ENCODE measurements at regions not wholly inside any gene's neighbourhood (a gene's known extent, or its start where the extent isn't known, plus 50 kb on each side); places are given as distances from the start of the nearest gene placed in this dataset.

GRCh38 chr1:57966751-57967406 lies 543.0 kb upstream of the DAB1 start:
- no peaks in the 10 kb centered on the region for H3K27me3 Mint-ChIP-seq
- no peaks in the 10 kb centered on the region for H3K4me1 Mint-ChIP-seq (ENCODE audit: low read depth)
- H3K36me3 Mint-ChIP-seq (ENCODE audit: low read depth) = no peaks in the 10 kb centered on the region
- no peak overlapping the region for H3K27ac Mint-ChIP-seq
- no peak overlapping the region for H3K4me3 Mint-ChIP-seq
- H3K9me3 Mint-ChIP-seq = peaks cover 3% of the 10 kb centered on the region

- Mint-ChIP-seq H3K4me1 (ENCODE audit: low read depth) (no peaks in the 10 kb centered on the region), H3K4me3 (no peak overlapping the region), H3K9me3 (peaks cover 3% of the 10 kb centered on the region), H3K36me3 (ENCODE audit: low read depth) (no peaks in the 10 kb centered on the region), H3K27me3 (no peaks in the 10 kb centered on the region), H3K27ac (no peak overlapping the region)
These were observed 542.5 kb upstream of the DAB1 start for GRCh38 chr1:57966340-57966739.

GRCh38 chr1:57963581-57963980 lies 539.7 kb upstream of the DAB1 start:
- no peak overlapping the region for H3K27ac Mint-ChIP-seq

GRCh38 chr1:57959531-57960241 lies 535.8 kb upstream of the DAB1 start:
- no peak overlapping the region for H3K4me3 Mint-ChIP-seq
- H3K9me3 Mint-ChIP-seq = no peaks in the 10 kb centered on the region
- no peaks in the 10 kb centered on the region for H3K27me3 Mint-ChIP-seq
- no peaks in the 10 kb centered on the region for H3K4me1 Mint-ChIP-seq (ENCODE audit: low read depth)
- H3K36me3 Mint-ChIP-seq (ENCODE audit: low read depth) = no peaks in the 10 kb centered on the region
- no peak overlapping the region for H3K27ac Mint-ChIP-seq

More at GRCh38 chr1:57963581-57963980, 539.7 kb upstream of the DAB1 start:
- Mint-ChIP-seq H3K4me3 (no peak overlapping the region), H3K27me3 (no peaks in the 10 kb centered on the region), H3K4me1 (ENCODE audit: low read depth) (no peaks in the 10 kb centered on the region), H3K9me3 (peaks cover 3% of the 10 kb centered on the region), H3K36me3 (ENCODE audit: low read depth) (no peaks in the 10 kb centered on the region)

- H3K9me3 Mint-ChIP-seq = no peaks in the 10 kb centered on the region
- H3K27me3 Mint-ChIP-seq = no peaks in the 10 kb centered on the region
- no peak overlapping the region for H3K27ac Mint-ChIP-seq
- no peaks in the 10 kb centered on the region for H3K36me3 Mint-ChIP-seq (ENCODE audit: low read depth)
- H3K4me3 Mint-ChIP-seq = no peak overlapping the region
- no peaks in the 10 kb centered on the region for H3K4me1 Mint-ChIP-seq (ENCODE audit: low read depth)
These were observed 533.7 kb upstream of the DAB1 start for GRCh38 chr1:57957576-57957975.

- Mint-ChIP-seq H3K27me3 (no peaks in the 10 kb centered on the region), H3K4me3 (no peak overlapping the region), H3K9me3 (no peaks in the 10 kb centered on the region), H3K27ac (no peak overlapping the region), H3K4me1 (ENCODE audit: low read depth) (no peaks in the 10 kb centered on the region), H3K36me3 (ENCODE audit: low read depth) (no peaks in the 10 kb centered on the region)
These were observed 527.5 kb upstream of the DAB1 start for GRCh38 chr1:57951390-57951789.

GRCh38 chr1:57949168-57949567 lies 525.3 kb upstream of the DAB1 start:
- Mint-ChIP-seq H3K36me3 (ENCODE audit: low read depth) (no peaks in the 10 kb centered on the region), H3K27me3 (no peaks in the 10 kb centered on the region), H3K4me1 (ENCODE audit: low read depth) (no peaks in the 10 kb centered on the region), H3K27ac (no peak overlapping the region), H3K4me3 (no peak overlapping the region), H3K9me3 (no peaks in the 10 kb centered on the region)

GRCh38 chr1:57947471-57947870 lies 523.6 kb upstream of the DAB1 start:
- Mint-ChIP-seq H3K4me3 (no peak overlapping the region), H3K9me3 (no peaks in the 10 kb centered on the region), H3K27me3 (no peaks in the 10 kb centered on the region), H3K36me3 (ENCODE audit: low read depth) (no peaks in the 10 kb centered on the region), H3K4me1 (ENCODE audit: low read depth) (no peaks in the 10 kb centered on the region), H3K27ac (no peak overlapping the region)

- Mint-ChIP-seq H3K4me1 (ENCODE audit: low read depth) (no peaks in the 10 kb centered on the region), H3K9me3 (no peaks in the 10 kb centered on the region), H3K27me3 (no peaks in the 10 kb centered on the region), H3K27ac (no peak overlapping the region), H3K36me3 (ENCODE audit: low read depth) (no peaks in the 10 kb centered on the region), H3K4me3 (no peak overlapping the region)
These were observed 521.2 kb upstream of the DAB1 start for GRCh38 chr1:57945045-57945444.

GRCh38 chr1:57943365-57943764 lies 519.5 kb upstream of the DAB1 start:
- peaks cover 8% of the 10 kb centered on the region for H3K9me3 Mint-ChIP-seq
- no peaks in the 10 kb centered on the region for H3K27me3 Mint-ChIP-seq
- no peak overlapping the region for H3K4me3 Mint-ChIP-seq
- no peaks in the 10 kb centered on the region for H3K36me3 Mint-ChIP-seq (ENCODE audit: low read depth)
- H3K4me1 Mint-ChIP-seq (ENCODE audit: low read depth) = no peaks in the 10 kb centered on the region
- H3K27ac Mint-ChIP-seq = no peak overlapping the region

- Mint-ChIP-seq H3K4me1 (ENCODE audit: low read depth) (no peaks in the 10 kb centered on the region), H3K27ac (no peak overlapping the region), H3K4me3 (no peak overlapping the region), H3K9me3 (peaks cover 14% of the 10 kb centered on the region), H3K27me3 (no peaks in the 10 kb centered on the region), H3K36me3 (ENCODE audit: low read depth) (no peaks in the 10 kb centered on the region)
These were observed 510.9 kb upstream of the DAB1 start for GRCh38 chr1:57934745-57935144.

GRCh38 chr1:57927003-57927402 lies 503.1 kb upstream of the DAB1 start:
- Mint-ChIP-seq H3K36me3 (ENCODE audit: low read depth) (no peaks in the 10 kb centered on the region), H3K27me3 (peaks cover 3% of the 10 kb centered on the region), H3K9me3 (no peaks in the 10 kb centered on the region), H3K4me3 (no peak overlapping the region), H3K4me1 (ENCODE audit: low read depth) (no peaks in the 10 kb centered on the region), H3K27ac (no peak overlapping the region)

- H3K9me3 Mint-ChIP-seq = no peaks in the 10 kb centered on the region
- no peak overlapping the region for H3K27ac Mint-ChIP-seq
- H3K27me3 Mint-ChIP-seq = peaks cover 3% of the 10 kb centered on the region
- H3K4me3 Mint-ChIP-seq = no peak overlapping the region
- no peaks in the 10 kb centered on the region for H3K36me3 Mint-ChIP-seq (ENCODE audit: low read depth)
- no peaks in the 10 kb centered on the region for H3K4me1 Mint-ChIP-seq (ENCODE audit: low read depth)
These were observed 502.2 kb upstream of the DAB1 start for GRCh38 chr1:57926025-57926552.

- H3K27ac Mint-ChIP-seq = no peak overlapping the region
- H3K4me1 Mint-ChIP-seq (ENCODE audit: low read depth) = no peaks in the 10 kb centered on the region
- no peaks in the 10 kb centered on the region for H3K9me3 Mint-ChIP-seq
- no peak overlapping the region for H3K4me3 Mint-ChIP-seq
- no peaks in the 10 kb centered on the region for H3K36me3 Mint-ChIP-seq (ENCODE audit: low read depth)
- H3K27me3 Mint-ChIP-seq = peaks cover 3% of the 10 kb centered on the region
These were observed 501.4 kb upstream of the DAB1 start for GRCh38 chr1:57925226-57925625.

GRCh38 chr1:57922130-57922529 lies 498.3 kb upstream of the DAB1 start:
- H3K4me1 Mint-ChIP-seq (ENCODE audit: low read depth) = no peaks in the 10 kb centered on the region
- no peaks in the 10 kb centered on the region for H3K27me3 Mint-ChIP-seq
- no peaks in the 10 kb centered on the region for H3K36me3 Mint-ChIP-seq (ENCODE audit: low read depth)
- H3K9me3 Mint-ChIP-seq = no peaks in the 10 kb centered on the region
- no peak overlapping the region for H3K27ac Mint-ChIP-seq
- no peak overlapping the region for H3K4me3 Mint-ChIP-seq

- H3K4me3 Mint-ChIP-seq = no peak overlapping the region
- H3K27me3 Mint-ChIP-seq = no peaks in the 10 kb centered on the region
- H3K9me3 Mint-ChIP-seq = no peaks in the 10 kb centered on the region
- H3K36me3 Mint-ChIP-seq (ENCODE audit: low read depth) = no peaks in the 10 kb centered on the region
- no peaks in the 10 kb centered on the region for H3K4me1 Mint-ChIP-seq (ENCODE audit: low read depth)
- H3K27ac Mint-ChIP-seq = no peak overlapping the region
These were observed 492.2 kb upstream of the DAB1 start for GRCh38 chr1:57916041-57916440.
